ENCODE measurements at regions not wholly inside any gene's neighbourhood (a gene's known extent, or its start where the extent isn't known, plus 50 kb on each side); places are given as distances from the start of the nearest gene placed in this dataset.

DNA sequence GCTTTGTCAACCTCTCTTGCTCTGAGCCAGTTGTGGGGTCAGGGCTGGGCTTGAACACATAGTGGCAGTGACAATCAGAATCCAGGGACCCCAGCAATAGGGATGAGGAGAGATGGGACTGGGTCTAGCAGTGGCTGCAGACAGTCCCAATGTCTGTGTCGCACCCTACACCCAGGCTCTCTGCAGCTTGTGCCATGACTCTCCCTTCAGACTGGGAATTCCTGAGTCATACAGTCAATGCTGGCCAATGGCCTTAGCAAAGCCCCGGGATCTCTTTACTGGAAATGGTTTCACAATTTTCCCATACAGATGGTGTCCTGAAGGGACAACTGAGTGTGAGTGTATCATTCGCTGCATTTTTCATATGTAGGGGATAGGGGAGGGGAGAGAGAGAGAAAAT, 74.2 kb upstream of the CELF4 start:
- TF ChIP-seq POLR2AphosphoS5 (IDR thresholded peaks at IDR 0.05; ENCODE audit: low read depth, low read length) = no peak
- no peak for TF ChIP-seq FOXP2 (optimal IDR thresholded peaks at IDR 0.05; ENCODE audit: borderline replicate concordance, extremely low read depth, extremely low read length, insufficient read depth)
- TF ChIP-seq, protein P1, sequence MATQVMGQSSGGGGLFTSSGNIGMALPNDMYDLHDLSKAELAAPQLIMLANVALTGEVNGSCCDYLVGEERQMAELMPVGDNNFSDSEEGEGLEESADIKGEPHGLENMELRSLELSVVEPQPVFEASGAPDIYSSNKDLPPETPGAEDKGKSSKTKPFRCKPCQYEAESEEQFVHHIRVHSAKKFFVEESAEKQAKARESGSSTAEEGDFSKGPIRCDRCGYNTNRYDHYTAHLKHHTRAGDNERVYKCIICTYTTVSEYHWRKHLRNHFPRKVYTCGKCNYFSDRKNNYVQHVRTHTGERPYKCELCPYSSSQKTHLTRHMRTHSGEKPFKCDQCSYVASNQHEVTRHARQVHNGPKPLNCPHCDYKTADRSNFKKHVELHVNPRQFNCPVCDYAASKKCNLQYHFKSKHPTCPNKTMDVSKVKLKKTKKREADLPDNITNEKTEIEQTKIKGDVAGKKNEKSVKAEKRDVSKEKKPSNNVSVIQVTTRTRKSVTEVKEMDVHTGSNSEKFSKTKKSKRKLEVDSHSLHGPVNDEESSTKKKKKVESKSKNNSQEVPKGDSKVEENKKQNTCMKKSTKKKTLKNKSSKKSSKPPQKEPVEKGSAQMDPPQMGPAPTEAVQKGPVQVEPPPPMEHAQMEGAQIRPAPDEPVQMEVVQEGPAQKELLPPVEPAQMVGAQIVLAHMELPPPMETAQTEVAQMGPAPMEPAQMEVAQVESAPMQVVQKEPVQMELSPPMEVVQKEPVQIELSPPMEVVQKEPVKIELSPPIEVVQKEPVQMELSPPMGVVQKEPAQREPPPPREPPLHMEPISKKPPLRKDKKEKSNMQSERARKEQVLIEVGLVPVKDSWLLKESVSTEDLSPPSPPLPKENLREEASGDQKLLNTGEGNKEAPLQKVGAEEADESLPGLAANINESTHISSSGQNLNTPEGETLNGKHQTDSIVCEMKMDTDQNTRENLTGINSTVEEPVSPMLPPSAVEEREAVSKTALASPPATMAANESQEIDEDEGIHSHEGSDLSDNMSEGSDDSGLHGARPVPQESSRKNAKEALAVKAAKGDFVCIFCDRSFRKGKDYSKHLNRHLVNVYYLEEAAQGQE (IDR thresholded peaks at IDR 0.05; ENCODE audit: insufficient read depth in 1 of 2, low read depth in 2 of 2, low read length in 2 of 2) = no peak
- no peak for TF ChIP-seq TAF1 (IDR thresholded peaks at IDR 0.05; ENCODE audit: borderline replicate concordance, insufficient read depth, low read length)

All from PFSK-1 (cell line).